Immature natural killer cell (primary cell): ENCODE measurements at regions not wholly inside any gene's neighbourhood (a gene's known extent, or its start where the extent isn't known, plus 50 kb on each side); places are given as distances from the start of the nearest gene placed in this dataset.

Experiments used
- DNase-seq, 3 donors: peaks; one replicate each; pipeline ENCODE4 v3.0.0; 2022; ENCODE audit warnings: mixed read lengths in 1 of 3
- H3K27ac Mint-ChIP-seq, 6 donors: one replicate each; pipeline ENCODE4 v1.8.0; 2020; ENCODE audit warnings: mixed read lengths in 6 of 6, mild to moderate bottlenecking in 5 of 6, inconsistent platforms in 4 of 6, moderate library complexity in 3 of 6
- H3K27me3 Mint-ChIP-seq, 3 donors: one replicate each; pipeline ENCODE4 v1.8.0; 2020 to 2021; ENCODE audit warnings: low read depth in 3 of 3, mild to moderate bottlenecking in 3 of 3, mixed read lengths in 3 of 3, moderate library complexity in 3 of 3, inconsistent platforms in 1 of 3
- H3K36me3 Mint-ChIP-seq, 3 donors: one replicate each; pipeline ENCODE4 v1.8.0; 2020; ENCODE audit warnings: mixed read lengths in 3 of 3, inconsistent platforms in 2 of 3, mild to moderate bottlenecking in 2 of 3
- H3K4me1 Mint-ChIP-seq, 2 donors: one replicate each; pipeline ENCODE4 v1.8.0; 2020; ENCODE audit warnings: inconsistent platforms in 2 of 2, mild to moderate bottlenecking in 2 of 2, mixed read lengths in 2 of 2, moderate library complexity in 1 of 2
- H3K4me3 Mint-ChIP-seq, 5 donors: one replicate each; pipeline ENCODE4 v1.8.0; 2020; ENCODE audit warnings: mild to moderate bottlenecking in 5 of 5, mixed read lengths in 5 of 5, inconsistent platforms in 3 of 5, moderate library complexity in 3 of 5
- H3K9me3 Mint-ChIP-seq, 6 donors: one replicate each; pipeline ENCODE4 v1.8.0; 2020; ENCODE audit warnings: mild to moderate bottlenecking in 6 of 6, mixed read lengths in 6 of 6, inconsistent platforms in 4 of 6, moderate library complexity in 3 of 6

DNA sequence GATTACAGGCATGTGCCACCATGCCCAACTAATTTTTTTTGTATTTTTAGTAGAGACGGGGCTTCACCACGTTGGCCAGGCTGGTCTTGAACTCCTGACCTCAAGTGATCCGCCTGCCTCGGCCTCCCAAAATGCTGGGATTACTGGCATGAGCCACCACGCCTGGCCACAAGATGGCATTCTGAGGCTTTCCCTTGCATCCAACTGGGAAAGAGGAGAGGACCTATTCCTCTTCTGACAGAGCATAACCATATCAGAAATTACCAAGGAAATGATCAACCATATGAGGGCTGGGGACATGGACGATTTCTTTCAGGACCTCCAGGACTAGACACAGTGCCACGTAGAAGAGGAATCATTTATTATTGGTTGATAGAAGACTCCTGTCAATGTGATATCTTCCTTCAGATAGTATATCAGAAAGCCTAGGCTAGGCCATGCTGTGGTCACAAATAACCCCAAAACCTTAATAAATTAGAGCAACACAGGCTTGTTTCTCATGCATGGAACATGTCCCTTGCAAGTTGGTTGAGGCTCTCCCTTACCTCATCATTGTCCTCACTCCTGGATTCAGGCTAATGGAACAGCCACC, 372.3 kb upstream of the IL12A start:
- no peak for DNase-seq
- Mint-ChIP-seq H3K4me1 (no peaks in the 10 kb centered on the region), H3K9me3 (peaks cover 0 to 5% (median 0%) of the 10 kb centered on the region in 6 donors), H3K27ac (no peak overlapping the region), H3K4me3 (no peak overlapping the region), H3K36me3 (no peaks in the 10 kb centered on the region), H3K27me3 (no peaks in the 10 kb centered on the region)

GRCh38 chr3:159619341-159619885, 369.2 kb upstream of the IL12A start:
- Mint-ChIP-seq H3K4me1 (no peaks in the 10 kb centered on the region), H3K27me3 (peaks cover 0 to 2% (median 0%) of the 10 kb centered on the region in 3 donors), H3K27ac (no peak overlapping the region), H3K4me3 (no peak overlapping the region), H3K9me3 (peaks cover 0 to 3% (median 0%) of the 10 kb centered on the region in 6 donors), H3K36me3 (no peaks in the 10 kb centered on the region)
- no peak for DNase-seq

- Mint-ChIP-seq H3K36me3 (no peaks in the 10 kb centered on the region), H3K4me3 (no peak overlapping the region), H3K27ac (no peak overlapping the region), H3K4me1 (no peaks in the 10 kb centered on the region), H3K27me3 (peaks cover 0 to 2% (median 0%) of the 10 kb centered on the region in 3 donors), H3K9me3 (peaks cover 0 to 3% (median 0%) of the 10 kb centered on the region in 6 donors)
- DNase-seq = no peak
Measured at GRCh38 chr3:159620281-159620680, 368.4 kb upstream of the IL12A start.

GRCh38 chr3:159620873-159621272, 367.8 kb upstream of the IL12A start:
- H3K27me3 Mint-ChIP-seq = peaks cover 0 to 2% (median 0%) of the 10 kb centered on the region in 3 donors
- H3K36me3 Mint-ChIP-seq = no peaks in the 10 kb centered on the region
- DNase-seq = no peak
- no peak overlapping the region for H3K27ac Mint-ChIP-seq
- H3K9me3 Mint-ChIP-seq = peaks cover 0 to 3% (median 0%) of the 10 kb centered on the region in 6 donors
- H3K4me3 Mint-ChIP-seq = no peak overlapping the region
- H3K4me1 Mint-ChIP-seq = no peaks in the 10 kb centered on the region

- Mint-ChIP-seq H3K36me3 (no peaks in the 10 kb centered on the region), H3K4me3 (no peak overlapping the region), H3K4me1 (no peaks in the 10 kb centered on the region), H3K27me3 (peaks cover 0 to 2% (median 0%) of the 10 kb centered on the region in 3 donors), H3K9me3 (peaks cover 0 to 1% (median 0%) of the 10 kb centered on the region in 6 donors), H3K27ac (no peak overlapping the region)
- DNase-seq = no peak
Measured at GRCh38 chr3:159624616-159625015, 364.0 kb upstream of the IL12A start.

DNA sequence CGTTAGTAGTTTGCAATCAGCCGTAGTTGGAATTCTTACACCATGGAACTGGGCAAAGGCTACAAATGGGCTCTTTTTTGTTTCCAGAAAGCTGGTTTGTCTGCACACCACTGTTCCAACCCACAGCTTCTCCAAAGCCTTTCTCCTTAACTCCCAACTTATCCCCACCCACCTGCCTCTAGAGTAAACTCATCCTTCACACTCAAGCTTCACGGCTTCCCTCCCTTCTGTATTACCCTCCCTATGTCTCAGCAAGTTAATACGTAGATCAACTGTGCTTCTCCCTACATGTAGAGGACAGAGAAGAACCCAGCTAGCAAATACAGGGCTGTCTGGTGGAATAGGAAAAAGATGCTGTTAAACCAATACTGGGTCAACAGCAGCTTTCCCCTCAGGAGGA, 363.0 kb upstream of the IL12A start:
- no peaks in the 10 kb centered on the region for H3K4me1 Mint-ChIP-seq
- H3K9me3 Mint-ChIP-seq = peaks cover 0 to 4% (median 2%) of the 10 kb centered on the region in 6 donors
- no peak overlapping the region for H3K4me3 Mint-ChIP-seq
- H3K27ac Mint-ChIP-seq = no peak overlapping the region
- DNase-seq = no peak
- H3K27me3 Mint-ChIP-seq = peaks cover 0 to 2% (median 0%) of the 10 kb centered on the region in 3 donors
- no peaks in the 10 kb centered on the region for H3K36me3 Mint-ChIP-seq

- peaks cover 0 to 2% (median 0%) of the 10 kb centered on the region in 3 donors for H3K27me3 Mint-ChIP-seq
- no peak for DNase-seq
- H3K27ac Mint-ChIP-seq = no peak overlapping the region
- no peaks in the 10 kb centered on the region for H3K36me3 Mint-ChIP-seq
- no peaks in the 10 kb centered on the region for H3K4me1 Mint-ChIP-seq
- H3K9me3 Mint-ChIP-seq = peaks cover 0 to 4% (median 2%) of the 10 kb centered on the region in 6 donors
- H3K4me3 Mint-ChIP-seq = no peak overlapping the region
Measured at GRCh38 chr3:159626598-159626997, 362.0 kb upstream of the IL12A start.

DNA sequence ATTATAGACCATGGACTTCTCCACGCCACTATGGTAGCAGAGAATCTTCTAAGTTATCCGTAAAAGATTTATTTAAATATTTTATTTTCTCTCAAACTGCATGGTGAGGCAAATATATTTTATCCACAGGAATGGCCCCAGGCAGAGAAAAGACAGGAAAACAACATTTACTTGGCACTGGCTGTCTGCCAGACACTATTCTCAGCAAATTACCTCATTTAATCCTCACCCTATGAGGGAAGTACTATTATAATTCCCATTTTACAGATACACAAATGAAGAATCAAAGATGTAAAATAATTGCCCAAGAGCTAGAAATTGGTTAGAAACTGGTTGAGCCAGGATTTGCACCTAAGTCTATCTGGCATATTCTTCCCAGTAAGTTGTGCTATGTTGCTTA, 361.4 kb upstream of the IL12A start:
- H3K4me3 Mint-ChIP-seq = no peak overlapping the region
- no peak for DNase-seq
- H3K4me1 Mint-ChIP-seq = no peaks in the 10 kb centered on the region
- no peak overlapping the region for H3K27ac Mint-ChIP-seq
- H3K36me3 Mint-ChIP-seq = no peaks in the 10 kb centered on the region
- H3K9me3 Mint-ChIP-seq = peaks cover 0 to 4% (median 2%) of the 10 kb centered on the region in 6 donors
- peaks cover 0 to 2% (median 0%) of the 10 kb centered on the region in 3 donors for H3K27me3 Mint-ChIP-seq

DNA sequence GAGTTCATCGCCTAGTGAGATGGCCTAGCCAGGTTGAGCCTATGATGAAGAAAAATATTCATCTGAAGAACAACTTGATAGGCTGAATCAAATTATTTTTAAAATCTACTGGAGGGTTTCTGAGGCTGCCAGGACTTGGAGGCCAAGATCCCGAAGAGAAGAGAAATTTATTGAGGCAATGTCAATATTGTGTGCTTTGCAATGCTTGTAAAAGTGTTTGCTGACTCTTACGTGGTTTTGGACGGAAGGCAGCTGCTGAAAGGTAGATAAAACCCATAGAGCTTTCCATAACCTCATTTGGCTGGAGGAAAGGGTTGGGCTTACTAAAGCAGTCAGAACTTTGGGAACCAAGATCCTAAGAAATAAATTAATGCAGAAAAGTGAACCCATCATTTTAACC, 361.0 kb upstream of the IL12A start:
- H3K27me3 Mint-ChIP-seq = peaks cover 0 to 1% (median 0%) of the 10 kb centered on the region in 3 donors
- H3K9me3 Mint-ChIP-seq = peaks cover 0 to 4% (median 2%) of the 10 kb centered on the region in 6 donors
- H3K36me3 Mint-ChIP-seq = no peaks in the 10 kb centered on the region
- H3K4me3 Mint-ChIP-seq = no peak overlapping the region
- no peak for DNase-seq
- H3K27ac Mint-ChIP-seq = no peak overlapping the region
- no peaks in the 10 kb centered on the region for H3K4me1 Mint-ChIP-seq

- Mint-ChIP-seq H3K27me3 (no peaks in the 10 kb centered on the region), H3K4me3 (no peak overlapping the region), H3K36me3 (no peaks in the 10 kb centered on the region), H3K9me3 (peaks cover 1 to 4% (median 3%) of the 10 kb centered on the region in 6 donors), H3K4me1 (no peaks in the 10 kb centered on the region), H3K27ac (no peak overlapping the region)
- no peak for DNase-seq
Measured at GRCh38 chr3:159629329-159630084, 359.1 kb upstream of the IL12A start.

- no peaks in the 10 kb centered on the region for H3K36me3 Mint-ChIP-seq
- H3K4me1 Mint-ChIP-seq = no peaks in the 10 kb centered on the region
- H3K4me3 Mint-ChIP-seq = no peak overlapping the region
- peaks cover 2 to 9% (median 5%) of the 10 kb centered on the region in 6 donors for H3K9me3 Mint-ChIP-seq
- no peak for DNase-seq
- no peaks in the 10 kb centered on the region for H3K27me3 Mint-ChIP-seq
- no peak overlapping the region for H3K27ac Mint-ChIP-seq
Measured at GRCh38 chr3:159631226-159631625, 357.4 kb upstream of the IL12A start.

GRCh38 chr3:159632128-159632527, 356.5 kb upstream of the IL12A start:
- Mint-ChIP-seq H3K27ac (no peak overlapping the region), H3K9me3 (peaks cover 2 to 9% (median 5%) of the 10 kb centered on the region in 6 donors), H3K27me3 (no peaks in the 10 kb centered on the region), H3K4me3 (no peak overlapping the region), H3K36me3 (no peaks in the 10 kb centered on the region), H3K4me1 (no peaks in the 10 kb centered on the region)
- no peak for DNase-seq

DNA sequence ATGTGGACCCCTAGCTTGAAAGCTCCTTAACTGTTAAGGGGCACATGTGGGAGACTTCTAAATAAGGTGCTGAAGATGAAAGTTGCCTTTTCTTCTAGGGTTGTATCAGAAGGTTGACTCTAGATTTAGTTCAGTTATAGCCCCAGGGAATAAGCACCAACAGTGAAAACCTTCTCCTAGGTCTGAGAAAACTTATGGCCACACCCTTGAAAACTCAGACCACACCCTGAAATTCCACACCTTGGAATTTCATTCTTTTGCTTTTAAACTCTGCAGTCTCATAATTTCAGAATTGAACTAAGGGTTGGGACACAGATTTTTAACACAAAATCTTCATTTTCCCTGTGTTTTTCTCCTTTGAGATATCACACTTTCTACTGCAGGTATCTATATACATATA, 355.8 kb upstream of the IL12A start:
- Mint-ChIP-seq H3K27me3 (no peaks in the 10 kb centered on the region), H3K36me3 (no peaks in the 10 kb centered on the region), H3K4me1 (no peaks in the 10 kb centered on the region), H3K4me3 (no peak overlapping the region), H3K27ac (no peak overlapping the region), H3K9me3 (peaks cover 2 to 9% (median 5%) of the 10 kb centered on the region in 6 donors)
- DNase-seq = no peak

GRCh38 chr3:159634483-159634882, 354.2 kb upstream of the IL12A start:
- no peak for DNase-seq
- no peaks in the 10 kb centered on the region for H3K27me3 Mint-ChIP-seq
- no peaks in the 10 kb centered on the region for H3K36me3 Mint-ChIP-seq
- H3K27ac Mint-ChIP-seq = no peak overlapping the region
- H3K4me1 Mint-ChIP-seq = no peaks in the 10 kb centered on the region
- H3K9me3 Mint-ChIP-seq = peaks cover 2 to 9% (median 5%) of the 10 kb centered on the region in 6 donors
- no peak overlapping the region for H3K4me3 Mint-ChIP-seq
